UCSD-AML1 (cell line): ENCODE measurements at regions not wholly inside any gene's neighbourhood (a gene's known extent, or its start where the extent isn't known, plus 50 kb on each side); places are given as distances from the start of the nearest gene placed in this dataset.

Experiments used
- DNase-seq: peaks from one replicate; lab custom pipeline; 2025; ENCODE audit not compliant: unreplicated experiment; lab: John Stamatoyannopoulos, UW

DNA sequence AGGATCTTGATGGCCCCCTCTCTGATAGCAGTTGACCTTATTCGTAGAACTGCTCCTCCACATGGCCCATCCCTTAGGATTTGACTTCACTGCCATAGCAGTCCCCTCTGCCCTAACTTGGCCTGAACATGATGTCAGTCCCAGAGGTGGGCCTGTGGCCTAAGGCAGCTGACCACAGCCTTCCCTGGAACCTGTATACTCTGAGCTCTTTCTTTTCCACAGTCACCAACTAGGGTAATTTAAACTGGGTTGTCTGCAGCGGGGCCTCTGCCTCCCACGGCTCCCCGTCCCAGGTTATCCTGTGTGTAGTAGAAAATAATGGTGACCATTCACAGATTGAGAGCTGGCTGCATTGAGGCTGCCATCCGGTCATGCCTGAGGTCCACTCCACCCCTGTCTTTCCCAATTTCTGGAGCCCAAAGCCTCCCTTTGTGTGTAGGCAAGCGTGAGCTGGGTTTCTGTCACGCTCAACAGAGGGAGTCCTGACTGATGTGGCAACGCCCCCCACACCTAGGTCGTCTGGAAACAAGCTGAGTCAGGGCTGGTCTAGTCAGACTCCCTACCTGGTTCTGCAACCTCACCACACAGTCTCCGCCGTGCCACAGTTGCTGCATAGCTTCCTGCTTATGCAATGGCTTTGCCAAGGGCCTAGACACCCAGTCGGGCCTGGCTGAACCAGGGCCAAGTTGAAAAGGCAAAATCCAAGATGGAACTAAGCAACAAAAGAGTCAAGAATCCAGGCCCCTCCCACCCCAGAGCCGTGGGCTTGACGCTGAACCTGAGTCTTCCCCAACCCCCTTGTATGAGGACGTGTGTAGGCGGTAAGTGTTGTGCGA lies 284.5 kb downstream of the XXYLT1 start:
- DNase-seq, result no peak

DNA sequence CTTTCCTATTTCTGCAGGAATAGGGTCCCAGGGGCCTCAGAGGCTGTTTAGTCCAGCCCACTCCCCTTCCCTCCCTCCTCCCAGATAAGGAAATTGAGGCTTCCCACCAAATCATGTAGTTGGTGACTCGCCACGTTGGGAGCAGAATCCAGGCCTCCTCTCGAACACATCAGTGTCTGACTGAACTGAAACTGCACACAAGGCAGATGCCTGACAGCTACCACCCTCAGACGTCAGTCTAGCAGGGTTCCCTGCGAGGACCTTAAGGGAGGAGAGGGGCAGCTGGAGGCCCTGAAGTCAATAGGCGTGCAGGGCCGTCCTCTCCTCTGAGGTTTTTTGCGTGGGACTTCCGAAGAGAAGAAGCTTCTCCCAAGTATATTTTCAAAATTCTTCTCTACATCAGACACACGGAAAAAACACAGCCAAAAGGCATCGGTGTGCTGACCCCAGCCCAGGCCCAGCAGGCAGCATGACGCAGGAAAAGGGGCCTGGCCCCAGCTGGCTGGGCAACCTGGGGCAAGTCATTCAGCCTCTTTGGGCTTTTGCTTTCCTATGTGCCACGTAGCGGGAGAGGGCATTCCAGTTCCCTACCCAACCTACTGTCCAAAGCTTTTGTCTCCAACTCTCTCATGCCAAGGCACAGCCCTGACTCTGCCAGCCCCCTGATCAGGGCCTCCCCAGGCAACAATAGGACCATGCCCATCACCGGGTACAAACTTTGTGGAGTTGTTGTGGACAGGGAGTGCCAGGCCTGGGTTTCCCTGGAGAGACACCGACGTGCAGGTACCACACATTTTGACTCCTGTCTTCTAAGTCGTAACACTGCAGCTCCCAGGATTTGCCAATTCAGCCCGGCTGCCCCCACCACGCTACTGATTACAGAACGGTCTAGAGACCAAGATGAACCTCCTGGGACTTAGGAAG lies 283.1 kb downstream of the XXYLT1 start:
- no peak for DNase-seq

- DNase-seq, result no peak
Measured at GRCh38 chr3:194988495-194989165, 282.3 kb downstream of the XXYLT1 start.

- DNase-seq, result no peak
Measured at GRCh38 chr3:194989241-194989640, 281.7 kb downstream of the XXYLT1 start.

GRCh38 chr3:194990454-194991337 lies 280.3 kb downstream of the XXYLT1 start:
- no peak for DNase-seq

DNA sequence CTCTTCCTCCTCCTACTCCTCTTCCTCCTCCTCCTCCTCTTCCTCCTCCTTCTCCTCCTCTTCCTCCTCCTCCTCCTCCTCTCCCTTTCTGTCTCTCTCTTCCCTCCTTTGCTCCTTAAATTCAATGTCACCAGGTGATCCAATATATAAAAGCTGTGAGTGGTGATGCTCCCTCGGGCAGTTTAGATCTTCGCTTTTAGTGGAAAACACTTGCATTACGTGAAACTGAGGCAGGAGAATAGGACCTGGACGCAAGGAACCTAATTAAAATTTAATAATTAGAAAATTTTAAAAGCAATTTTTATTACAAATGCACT lies 279.7 kb downstream of the XXYLT1 start:
- no peak for DNase-seq

GRCh38 chr3:194993896-194994295 lies 277.1 kb downstream of the XXYLT1 start:
- no peak for DNase-seq

DNA sequence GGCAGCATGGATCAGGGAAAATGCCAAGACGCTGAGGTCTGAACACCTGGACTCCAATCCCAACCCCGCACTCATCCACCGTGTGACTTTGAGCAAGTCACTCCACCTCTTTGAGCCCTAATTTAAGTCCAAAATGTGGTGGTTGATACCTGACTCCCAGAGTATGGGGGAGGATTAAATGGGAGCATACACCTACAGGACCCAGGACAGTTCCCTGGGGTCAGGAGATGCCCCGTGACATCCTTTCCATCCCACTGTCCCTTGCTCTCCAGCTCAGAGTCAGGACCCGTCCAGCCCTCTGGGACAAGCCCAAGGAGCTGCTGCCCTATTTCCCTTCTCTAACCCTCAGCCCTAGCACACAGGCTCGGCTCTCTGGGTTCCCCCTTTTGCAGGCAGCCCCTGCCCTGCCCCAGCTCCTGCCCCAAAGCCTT lies 276.4 kb downstream of the XXYLT1 start:
- no peak for DNase-seq

GRCh38 chr3:194995334-194995733 lies 275.6 kb downstream of the XXYLT1 start:
- no peak for DNase-seq

- DNase-seq, result no peak
Measured at GRCh38 chr3:194995922-194996321, 275.0 kb downstream of the XXYLT1 start.

DNA sequence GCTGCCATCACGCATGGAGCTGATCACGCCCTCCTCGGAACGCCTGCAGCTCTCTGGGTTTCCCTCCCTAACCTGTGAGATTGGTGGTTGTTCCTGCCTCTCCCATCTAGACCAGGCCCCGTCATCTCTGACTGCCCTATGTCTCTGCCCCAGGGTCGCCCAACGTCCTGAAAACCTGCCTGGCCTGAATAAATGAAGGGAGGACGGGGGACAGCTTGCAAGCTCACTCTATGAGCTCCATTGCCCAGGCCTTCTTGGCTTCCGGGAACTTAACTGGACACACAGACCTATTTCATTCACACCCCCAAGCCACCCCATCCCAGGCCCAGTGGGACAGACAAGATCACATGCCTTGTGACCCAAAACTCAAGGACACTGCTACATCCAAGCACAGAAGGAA lies 274.2 kb downstream of the XXYLT1 start:
- DNase-seq, result no peak

DNA sequence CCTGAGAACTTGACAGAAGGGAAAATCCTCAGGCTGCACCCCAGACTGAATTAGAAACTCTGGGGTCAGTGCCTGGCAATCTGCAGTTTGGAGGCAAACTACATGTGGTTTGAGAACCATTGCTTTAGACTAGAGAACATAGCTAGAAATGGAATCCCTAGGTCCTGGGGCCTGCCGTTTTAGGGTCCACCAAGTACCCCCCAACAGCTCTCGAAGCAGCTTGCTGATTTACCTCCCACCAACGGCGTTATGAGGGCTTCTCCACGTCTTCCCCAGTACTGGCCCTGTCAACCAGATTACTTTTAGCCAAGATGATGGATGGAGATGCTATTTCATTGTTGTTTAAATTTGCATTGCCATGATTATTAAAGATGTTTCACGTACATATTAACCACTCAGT lies 272.5 kb downstream of the XXYLT1 start:
- DNase-seq, result no peak

GRCh38 chr3:194998948-194999347 lies 272.0 kb downstream of the XXYLT1 start:
- no peak for DNase-seq

DNA sequence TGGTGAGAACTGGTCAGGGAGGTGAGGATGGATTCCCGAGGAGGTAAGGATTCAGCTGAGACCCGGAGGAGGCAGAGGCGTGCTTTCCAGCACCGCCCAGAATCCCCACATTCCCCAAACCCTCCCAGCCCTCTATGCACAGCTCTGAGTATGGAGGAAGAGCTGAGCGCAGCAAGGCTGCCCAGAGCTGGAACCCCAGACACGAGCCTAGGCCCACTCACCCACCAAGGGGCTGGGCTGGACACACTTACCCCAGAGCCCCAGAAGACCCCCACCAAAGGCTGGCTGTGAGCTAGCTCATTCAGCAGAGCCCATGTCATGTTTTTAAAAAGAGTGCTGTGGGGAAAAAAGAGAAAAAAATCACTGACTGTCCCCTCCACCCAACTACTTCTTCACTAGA lies 271.5 kb downstream of the XXYLT1 start:
- no peak for DNase-seq

DNA sequence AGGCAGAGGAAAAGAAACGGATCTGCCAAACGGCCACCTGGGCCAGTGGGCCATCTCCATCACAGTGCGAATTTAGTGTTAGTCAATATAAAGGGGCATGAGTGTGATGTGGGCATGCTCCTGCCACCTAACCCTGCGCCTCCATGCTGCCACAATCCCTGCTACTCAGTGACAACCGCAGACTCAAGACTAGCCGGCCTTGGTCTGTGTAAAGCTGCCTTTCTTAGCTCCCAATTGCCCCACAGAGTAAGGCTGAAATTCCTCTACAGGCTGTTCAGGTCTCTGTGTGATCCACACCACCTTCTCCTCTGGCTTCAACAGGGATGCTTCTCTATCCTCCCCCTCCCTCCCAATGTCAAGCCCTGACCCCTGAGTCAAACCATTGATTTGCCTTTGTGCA lies 269.7 kb downstream of the XXYLT1 start:
- no peak for DNase-seq

DNA sequence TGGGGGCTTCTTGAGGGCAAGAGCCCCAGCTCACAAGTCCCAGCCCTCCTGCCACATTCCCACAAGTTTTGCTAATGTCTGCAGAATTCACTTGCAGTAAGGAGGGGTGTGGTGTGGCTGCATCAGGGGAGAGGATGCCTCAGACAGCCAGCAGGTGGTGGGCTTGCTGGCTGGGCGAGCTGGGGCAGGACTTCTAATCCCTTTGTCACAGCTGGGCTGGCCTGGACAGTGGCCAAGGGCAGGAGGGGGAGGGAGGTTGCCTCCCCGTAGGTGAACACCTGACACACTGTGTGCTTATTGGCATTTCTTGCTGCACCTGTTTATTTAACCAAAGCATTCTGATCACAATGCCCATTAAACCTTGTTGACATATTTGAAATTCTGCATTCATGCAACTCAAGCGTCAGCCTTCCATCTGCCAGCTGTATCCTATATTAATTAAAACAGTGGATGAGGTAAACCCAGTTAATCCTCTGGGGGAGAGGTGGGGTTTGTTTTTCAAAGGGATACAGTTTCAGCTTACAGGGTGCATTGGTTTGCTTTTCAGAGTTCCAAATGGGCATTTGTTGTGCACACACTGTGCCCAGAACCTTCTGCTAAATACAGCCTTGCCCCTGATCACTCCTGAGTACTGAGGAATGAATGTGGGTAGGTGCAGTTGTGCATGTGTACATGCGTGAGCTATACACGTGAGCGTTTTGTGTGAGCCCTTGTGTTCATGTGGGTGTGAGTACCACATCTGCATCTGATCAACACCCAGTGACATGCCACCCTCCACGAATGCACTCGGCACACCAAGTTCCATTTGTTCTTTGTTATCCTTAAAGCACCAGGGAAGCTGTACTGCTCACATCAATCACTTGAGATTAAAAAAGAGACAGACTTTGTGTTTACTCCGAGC lies 268.7 kb downstream of the XXYLT1 start:
- DNase-seq, result peak; percentile 69

DNA sequence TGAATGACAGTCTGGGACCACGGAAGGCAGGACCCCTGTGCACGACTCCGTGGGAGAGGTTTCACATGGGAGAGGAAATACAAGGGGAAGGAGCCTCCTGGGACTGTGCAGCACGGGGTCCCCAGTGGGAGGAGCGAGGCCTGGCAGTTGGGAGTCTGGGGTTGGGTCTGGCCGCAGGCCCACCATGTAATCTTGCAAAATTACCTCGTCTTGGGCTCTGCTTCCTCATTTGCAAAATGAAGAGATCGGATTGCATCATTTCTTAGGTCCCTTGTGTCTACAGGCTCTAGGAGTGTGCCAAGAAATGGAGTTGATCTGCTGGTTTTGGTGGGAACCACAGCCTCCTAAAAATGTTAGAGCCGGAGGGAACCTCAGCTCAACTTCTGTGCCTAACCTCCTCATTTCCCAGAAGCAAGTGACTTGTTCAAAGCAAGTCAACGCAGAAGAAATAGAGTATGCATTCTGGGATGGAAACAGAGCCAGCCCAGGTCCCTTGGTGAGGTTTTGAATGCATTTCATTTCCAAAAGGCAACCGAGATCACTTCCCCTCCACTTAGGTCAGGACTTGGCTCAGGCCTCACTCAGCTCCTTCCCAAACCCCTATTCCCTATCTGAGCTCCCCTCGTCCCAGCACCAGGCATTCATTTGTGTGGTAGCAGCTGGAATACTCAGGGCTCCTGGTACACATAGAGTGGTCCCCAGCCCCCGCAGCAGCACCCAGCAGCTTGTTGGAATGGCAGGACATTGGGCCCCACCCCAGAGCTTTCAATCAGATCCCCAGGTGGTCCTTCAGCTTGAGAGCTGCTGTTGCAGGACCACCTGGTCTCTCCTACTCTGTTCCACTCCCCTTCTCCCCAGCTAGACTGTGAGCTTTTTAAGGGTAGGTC lies 267.7 kb downstream of the XXYLT1 start:
- peak; percentile 46 for DNase-seq

GRCh38 chr3:195003893-195004289 lies 267.1 kb downstream of the XXYLT1 start:
- no peak for DNase-seq
